Activated CD4-positive, alpha-beta T cell treated with anti-CD3 and anti-CD28 coated beads, Interleukin-2, amount 50 U/mL, for 1 hour (primary cell): ENCODE measurements at regions not wholly inside any gene's neighbourhood (a gene's known extent, or its start where the extent isn't known, plus 50 kb on each side); places are given as distances from the start of the nearest gene placed in this dataset.

Source experiments
- DNase-seq: peaks from one replicate; pipeline ENCODE4 v3.0.0-alpha.2; 2020

DNA sequence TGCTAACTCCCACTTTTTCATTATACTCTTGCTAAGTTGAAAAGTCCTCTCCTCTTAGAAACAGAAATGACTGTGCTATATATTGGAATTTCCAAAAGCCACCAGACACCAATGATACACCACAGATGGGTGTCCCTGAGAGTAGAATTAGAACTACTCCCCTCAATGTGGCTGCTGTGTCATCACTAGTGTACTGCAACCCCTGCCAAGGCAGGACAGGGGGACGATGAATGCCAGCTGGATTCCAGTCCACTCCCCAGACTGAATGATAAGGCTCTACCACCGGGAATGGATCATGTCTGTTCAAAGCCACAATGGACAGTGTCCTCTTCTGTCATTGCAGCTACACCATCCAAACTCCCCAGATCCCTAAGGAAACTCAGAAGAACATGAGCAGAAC, 69.7 kb upstream of the EDNRB start:
- no peak for DNase-seq

DNA sequence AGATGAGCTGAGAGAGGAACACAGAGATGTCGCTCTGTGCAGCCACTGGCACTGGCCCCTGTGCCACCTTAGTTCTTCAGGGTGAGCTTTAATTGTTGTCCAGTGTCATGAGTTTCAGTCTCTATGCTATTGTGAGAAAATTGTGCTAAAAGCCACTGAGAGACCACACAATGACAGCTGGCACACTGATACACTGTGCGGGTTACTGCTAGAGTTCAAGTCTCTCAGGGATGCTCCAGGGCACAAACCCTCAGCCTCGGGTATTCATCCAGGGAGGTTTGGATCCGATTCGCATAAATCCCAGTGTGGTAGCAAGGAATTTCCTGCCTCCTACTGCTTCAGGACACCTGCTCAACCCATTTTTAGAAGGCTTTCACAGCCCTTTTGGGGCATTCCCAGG, 68.1 kb upstream of the EDNRB start:
- no peak for DNase-seq

DNA sequence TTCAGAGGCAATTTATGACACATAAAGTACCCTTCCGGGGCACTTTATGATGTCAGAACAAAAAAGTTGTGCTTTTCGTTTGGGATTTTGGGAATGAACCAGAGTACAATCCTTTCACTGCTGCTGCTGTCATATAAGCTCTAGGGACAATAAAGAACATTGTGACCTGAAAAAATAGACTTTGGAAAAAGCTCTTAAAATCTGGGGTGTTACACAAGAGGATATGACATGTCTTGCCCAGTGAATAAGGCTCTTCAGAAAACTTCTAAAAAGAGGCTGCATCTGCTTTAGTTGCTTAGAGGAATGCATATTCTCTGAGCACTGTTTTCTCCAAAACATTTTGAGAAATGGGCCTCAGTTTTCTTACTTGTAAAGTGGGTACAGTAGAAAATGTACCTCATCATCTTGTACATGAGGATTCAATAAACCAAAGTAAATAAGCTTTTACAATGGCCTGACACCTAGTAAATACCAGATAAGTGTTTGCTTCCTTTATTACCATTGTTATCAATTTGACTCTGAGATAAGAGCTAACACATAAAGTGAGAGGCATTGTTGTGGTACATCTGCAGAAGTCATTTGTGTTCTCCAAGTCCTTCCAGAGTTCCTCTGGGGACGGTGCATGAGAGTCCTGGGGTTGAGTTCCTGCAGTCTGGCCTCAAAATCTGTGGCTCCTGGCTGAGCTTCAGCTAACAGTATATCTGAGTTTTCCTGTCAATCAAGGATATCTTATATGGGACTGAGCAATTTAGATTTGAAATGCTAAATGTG, 67.4 kb upstream of the EDNRB start:
- no peak for DNase-seq

DNA sequence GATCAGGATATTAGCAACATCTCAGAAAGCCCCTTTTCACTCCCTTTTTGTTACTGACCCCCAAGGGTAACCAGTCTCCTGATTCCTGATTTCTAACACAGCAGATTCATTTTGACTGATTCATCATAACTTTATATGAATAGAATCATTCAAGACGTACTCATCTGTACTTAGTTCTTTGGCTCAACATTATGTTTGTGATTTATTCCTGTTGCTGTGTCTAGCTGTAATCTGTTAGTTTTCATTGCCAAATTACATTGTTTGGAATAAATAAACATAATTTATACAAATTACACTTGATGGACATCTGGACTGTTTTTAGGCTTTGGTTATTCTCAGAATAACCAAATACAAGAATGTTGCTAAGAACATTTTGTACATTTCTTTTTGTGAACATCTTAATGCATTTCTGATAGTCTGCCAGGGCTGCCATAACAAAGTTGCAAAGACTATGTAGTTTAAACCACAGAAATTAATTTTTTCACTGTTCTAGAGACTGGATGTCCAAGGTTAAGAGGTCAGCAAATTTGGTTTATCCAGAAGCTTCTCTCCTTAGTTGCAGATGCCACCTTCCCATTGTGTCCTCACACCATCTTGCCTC, 62.8 kb upstream of the EDNRB start:
- DNase-seq: no peak

DNA sequence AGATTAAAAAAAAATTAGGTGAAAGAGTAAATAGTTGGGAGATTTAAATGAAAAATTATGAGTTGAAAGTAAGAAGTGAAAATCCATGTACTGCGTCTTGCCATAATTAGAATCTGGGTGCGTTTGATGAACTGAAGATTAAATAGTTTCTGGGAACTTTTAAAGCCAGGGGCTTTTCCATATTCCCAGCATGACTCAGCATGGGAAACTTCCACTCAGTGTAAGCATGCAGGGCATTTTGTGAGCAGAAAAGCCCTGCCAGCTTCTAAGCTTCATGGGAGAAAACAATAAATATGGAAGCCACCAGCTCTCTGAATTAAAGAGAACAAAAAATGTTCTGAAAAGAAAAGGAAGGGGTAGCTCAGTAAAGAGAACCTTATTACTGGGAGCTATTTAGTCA, 62.0 kb upstream of the EDNRB start:
- no peak for DNase-seq

DNA sequence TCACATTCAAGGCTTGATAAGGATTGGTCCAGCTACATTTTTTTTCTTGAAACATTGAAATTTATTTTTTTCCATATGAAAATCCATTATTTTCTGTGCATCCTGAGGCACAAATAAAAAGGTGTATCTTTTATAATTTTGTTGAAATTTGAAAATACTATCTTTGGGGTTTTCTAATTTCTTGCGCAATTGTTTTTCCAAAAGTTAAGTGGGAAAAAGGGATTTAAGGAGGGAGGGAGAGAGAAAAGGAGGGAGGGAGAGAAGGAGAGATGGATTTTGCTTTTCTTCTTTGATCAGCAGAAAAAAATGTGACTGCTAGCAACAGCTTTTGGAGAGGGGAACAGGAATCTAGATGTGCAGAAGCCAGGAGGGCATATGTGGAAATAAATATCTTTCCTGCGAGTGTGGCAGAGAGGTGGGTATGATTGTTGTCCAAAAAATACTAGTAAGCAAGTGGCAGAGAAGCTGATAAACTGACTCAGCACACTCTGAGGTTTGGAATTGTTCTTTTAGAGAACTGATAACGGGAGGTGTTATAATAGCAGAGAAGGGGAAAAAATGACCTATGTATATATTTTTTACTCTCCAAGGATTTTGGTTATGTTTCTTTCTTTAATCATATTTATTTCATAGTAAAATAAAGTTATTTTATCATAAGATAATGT, 61.2 kb upstream of the EDNRB start:
- no peak for DNase-seq

DNA sequence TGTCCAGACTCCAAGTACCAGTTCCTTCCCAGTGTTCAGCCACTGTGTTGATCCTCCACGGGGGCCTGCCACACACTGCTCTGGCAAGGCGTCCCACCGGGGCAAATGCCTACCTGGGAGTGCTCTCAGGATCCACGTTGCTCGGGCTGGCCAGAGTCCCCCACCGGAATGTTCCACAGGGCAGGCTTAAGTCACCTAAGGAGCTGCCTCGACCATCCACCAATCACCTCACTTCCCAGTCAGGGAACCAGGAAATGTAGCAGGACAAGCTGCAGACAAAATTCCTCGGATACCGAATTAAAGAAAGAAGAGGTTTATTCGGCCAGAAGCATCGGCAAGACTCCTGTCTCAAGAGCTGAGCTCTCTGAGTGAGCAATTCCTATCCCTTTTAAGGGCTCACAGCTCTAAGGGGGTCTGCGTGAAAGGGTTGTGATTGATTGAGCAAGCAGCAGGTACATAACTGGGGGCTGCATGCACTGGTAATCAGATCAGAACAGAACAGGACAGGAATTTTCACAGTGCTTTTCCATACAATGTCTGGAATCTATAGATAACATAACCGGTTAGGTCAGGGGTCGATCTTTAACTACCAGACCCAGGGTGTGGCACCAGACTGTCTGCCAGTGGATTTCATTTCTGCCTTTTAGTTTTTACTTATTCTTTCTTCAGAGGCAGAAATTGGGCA, 56.9 kb upstream of the EDNRB start:
- DNase-seq: no peak

DNA sequence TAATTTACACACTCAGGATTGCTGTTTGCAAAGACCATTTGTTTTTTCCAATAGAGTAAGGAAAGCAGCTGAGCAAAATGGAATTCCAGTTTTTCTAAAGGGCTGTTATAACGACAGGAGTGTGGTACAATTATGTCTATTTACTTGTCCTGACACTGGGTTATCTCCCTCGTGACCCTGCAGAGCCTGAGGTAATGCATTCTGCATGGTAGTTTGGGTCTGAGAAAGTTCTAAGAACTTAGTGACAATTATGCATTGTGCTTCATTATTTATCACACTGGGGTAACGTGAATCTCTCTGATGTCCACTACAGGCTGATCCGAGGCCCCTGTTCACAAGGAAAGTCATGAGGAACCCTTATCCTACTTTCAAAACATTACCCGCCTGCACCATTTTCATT, 50.7 kb upstream of the EDNRB start:
- DNase-seq: no peak
